Testis (tissue), 2 donors: ENCODE measurements at regions not wholly inside any gene's neighbourhood (a gene's known extent, or its start where the extent isn't known, plus 50 kb on each side); places are given as distances from the start of the nearest gene placed in this dataset.

Experiments
- CTCF ChIP-seq, 3 experiments: fragments of 450-650 bp in 2 of 3; fragments of 200-600 bp in 1 of 3; sonication (generic) in 1 of 3; IDR thresholded peaks; one replicate each; pipeline ENCODE4 v1.5.1; 2016 to 2019; ENCODE audit warnings: antibody characterized with exemption in 3 of 3, mild to moderate bottlenecking in 2 of 3, moderate library complexity in 1 of 3
- POLR2A ChIP-seq: fragments of 450-650 bp; IDR thresholded peaks from one replicate; pipeline ENCODE4 v1.6.1; 2017; ENCODE audit warnings: antibody characterized with exemption, mild to moderate bottlenecking, moderate library complexity

- TF ChIP-seq CTCF (IDR thresholded peaks at IDR 0.05), result no peak
- TF ChIP-seq POLR2A, result no peak
Measured at GRCh38 chr10:55509168-55509567, 708.1 kb upstream of the PCDH15 start.
